Fibroblast of villous mesenchyme (primary cell): ENCODE measurements at regions not wholly inside any gene's neighbourhood (a gene's known extent, or its start where the extent isn't known, plus 50 kb on each side); places are given as distances from the start of the nearest gene placed in this dataset.

Experiments used
- DNase-seq: peaks from one replicate; pipeline ENCODE4 v3.0.0-alpha.2; 2010; ENCODE audit warnings: low read depth
- H3K4me3 ChIP-seq: 2 replicates; pipeline ENCODE4 v1.5.1; 2011; ENCODE audit warnings: low read depth, mild to moderate bottlenecking, low read length
- CTCF ChIP-seq: IDR thresholded peaks from 2 replicates; pipeline ENCODE4 v1.5.1; 2012; ENCODE audit warnings: low read depth, mild to moderate bottlenecking, low read length; ENCODE audit not compliant: insufficient read depth

- no peak for DNase-seq
- H3K4me3 ChIP-seq = no peak overlapping the region
- no peak for TF ChIP-seq CTCF
These were observed 147.8 kb downstream of the PCDH18 start for GRCh38 chr4:137384476-137384875.

- no peak for TF ChIP-seq CTCF
- H3K4me3 ChIP-seq = no peak overlapping the region
- DNase-seq = no peak
These were observed 153.5 kb downstream of the PCDH18 start for GRCh38 chr4:137378821-137379220.

GRCh38 chr4:137378393-137378792, 153.9 kb downstream of the PCDH18 start:
- H3K4me3 ChIP-seq = no peak overlapping the region
- DNase-seq = no peak
- TF ChIP-seq CTCF = no peak

GRCh38 chr4:137376312-137376711, 156.0 kb downstream of the PCDH18 start:
- peak; percentile 51 for DNase-seq
- no peak for TF ChIP-seq CTCF
- no peak overlapping the region for H3K4me3 ChIP-seq

- H3K4me3 ChIP-seq = no peak overlapping the region
- no peak for DNase-seq
- no peak for TF ChIP-seq CTCF
These were observed 157.0 kb downstream of the PCDH18 start for GRCh38 chr4:137375111-137375850.

GRCh38 chr4:137370679-137371078, 161.6 kb downstream of the PCDH18 start:
- peak; percentile 17 for DNase-seq
- H3K4me3 ChIP-seq = no peak overlapping the region
- no peak for TF ChIP-seq CTCF

GRCh38 chr4:137370206-137370633, 162.1 kb downstream of the PCDH18 start:
- no peak for TF ChIP-seq CTCF
- no peak overlapping the region for H3K4me3 ChIP-seq
- DNase-seq = peak; percentile 75
